HL-60 (cell line): ENCODE measurements at regions not wholly inside any gene's neighbourhood (a gene's known extent, or its start where the extent isn't known, plus 50 kb on each side); places are given as distances from the start of the nearest gene placed in this dataset.

ENCODE experiments used
- GABPA ChIP-seq: IDR thresholded peaks from 2 replicates; pipeline ENCODE4 v1.6.1; 2012; ENCODE audit warnings: low read depth
- SPI1 ChIP-seq: IDR thresholded peaks from 2 replicates; pipeline ENCODE4 v1.6.1; 2012; ENCODE audit warnings: low read depth, mild to moderate bottlenecking, borderline replicate concordance
- TF ChIP-seq, protein P1 (sequence below): IDR thresholded peaks from one replicate; pipeline ENCODE4 v1.5.1; 2011; ENCODE audit warnings: low read length, control low read depth, inconsistent platforms; ENCODE audit not compliant: insufficient read depth

DNA sequence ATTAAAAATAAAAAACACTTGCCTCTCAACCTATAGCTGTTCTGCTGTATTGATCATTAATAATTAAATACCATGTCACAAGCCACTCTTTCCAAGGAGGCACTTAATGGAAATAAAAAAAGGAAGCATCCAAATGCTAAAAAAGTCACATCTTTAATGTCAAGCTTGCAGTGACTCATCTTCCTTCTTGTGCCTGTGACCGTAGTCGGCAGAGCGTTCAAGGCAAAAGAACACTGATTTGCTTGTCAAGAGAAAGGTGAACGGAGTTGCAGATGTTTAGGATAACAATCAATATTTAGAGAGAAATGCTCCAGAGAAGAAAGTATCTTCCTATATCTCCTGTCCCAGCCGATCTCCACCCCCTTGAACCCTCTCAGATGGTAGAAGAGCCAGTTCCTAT lies 341.0 kb upstream of the OPRM1 start:
- TF ChIP-seq, protein P1, sequence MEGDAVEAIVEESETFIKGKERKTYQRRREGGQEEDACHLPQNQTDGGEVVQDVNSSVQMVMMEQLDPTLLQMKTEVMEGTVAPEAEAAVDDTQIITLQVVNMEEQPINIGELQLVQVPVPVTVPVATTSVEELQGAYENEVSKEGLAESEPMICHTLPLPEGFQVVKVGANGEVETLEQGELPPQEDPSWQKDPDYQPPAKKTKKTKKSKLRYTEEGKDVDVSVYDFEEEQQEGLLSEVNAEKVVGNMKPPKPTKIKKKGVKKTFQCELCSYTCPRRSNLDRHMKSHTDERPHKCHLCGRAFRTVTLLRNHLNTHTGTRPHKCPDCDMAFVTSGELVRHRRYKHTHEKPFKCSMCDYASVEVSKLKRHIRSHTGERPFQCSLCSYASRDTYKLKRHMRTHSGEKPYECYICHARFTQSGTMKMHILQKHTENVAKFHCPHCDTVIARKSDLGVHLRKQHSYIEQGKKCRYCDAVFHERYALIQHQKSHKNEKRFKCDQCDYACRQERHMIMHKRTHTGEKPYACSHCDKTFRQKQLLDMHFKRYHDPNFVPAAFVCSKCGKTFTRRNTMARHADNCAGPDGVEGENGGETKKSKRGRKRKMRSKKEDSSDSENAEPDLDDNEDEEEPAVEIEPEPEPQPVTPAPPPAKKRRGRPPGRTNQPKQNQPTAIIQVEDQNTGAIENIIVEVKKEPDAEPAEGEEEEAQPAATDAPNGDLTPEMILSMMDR: no peak
- no peak for TF ChIP-seq GABPA
- TF ChIP-seq SPI1: no peak
